CD4-positive, alpha-beta T cell treated with Interleukin-15 for 4 hours (primary cell): ENCODE measurements at regions not wholly inside any gene's neighbourhood (a gene's known extent, or its start where the extent isn't known, plus 50 kb on each side); places are given as distances from the start of the nearest gene placed in this dataset.
"Not testable (repeated sequence)": the region's sequence is repeated elsewhere in the genome, so short reads cannot be mapped to it uniquely, and the experiment has no call there.

Source experiments
- DNase-seq: peaks from one replicate; pipeline ENCODE4 v3.0.0-alpha.2; 2020; ENCODE audit warnings: low spot score

DNA sequence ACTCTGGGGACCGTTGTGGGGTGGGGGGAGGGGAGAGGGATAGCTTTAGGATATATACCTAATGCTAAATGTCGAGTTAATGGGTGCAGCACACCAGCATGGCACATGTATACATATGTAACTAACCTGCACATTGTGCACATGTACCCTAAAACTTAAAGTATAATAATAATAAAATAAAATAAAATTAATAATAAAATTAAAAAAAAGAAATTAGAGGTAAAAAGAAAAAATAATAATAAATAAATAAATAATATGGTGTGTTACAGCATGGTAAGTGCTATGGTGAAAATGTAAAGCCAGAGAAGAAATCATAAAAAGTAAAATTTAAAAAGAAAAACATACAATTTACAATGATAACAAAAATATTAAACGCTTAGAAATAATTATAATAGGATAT, 552.8 kb upstream of the PBX1 start:
- DNase-seq: not testable (repeated sequence)

DNA sequence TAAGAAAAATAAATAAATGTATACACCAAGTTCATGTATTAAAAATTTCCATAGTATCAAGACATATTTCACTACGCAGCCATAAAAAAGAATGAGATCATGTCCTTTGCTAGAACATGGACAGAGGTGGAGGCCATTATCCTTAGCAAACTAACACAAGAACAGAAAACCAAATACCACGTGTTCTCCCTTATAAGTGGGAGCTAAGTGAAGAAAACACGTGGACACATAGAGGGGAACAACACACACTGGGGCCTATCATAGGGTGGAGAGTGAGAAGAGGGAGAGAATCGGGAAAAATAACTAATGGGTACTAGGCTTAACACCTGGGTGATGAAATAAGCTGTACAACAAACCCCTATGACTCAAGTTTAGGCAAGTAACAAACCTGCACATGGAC, 552.4 kb upstream of the PBX1 start:
- DNase-seq: no peak

GRCh38 chr1:164017239-164017638, 541.7 kb upstream of the PBX1 start:
- no peak for DNase-seq

DNA sequence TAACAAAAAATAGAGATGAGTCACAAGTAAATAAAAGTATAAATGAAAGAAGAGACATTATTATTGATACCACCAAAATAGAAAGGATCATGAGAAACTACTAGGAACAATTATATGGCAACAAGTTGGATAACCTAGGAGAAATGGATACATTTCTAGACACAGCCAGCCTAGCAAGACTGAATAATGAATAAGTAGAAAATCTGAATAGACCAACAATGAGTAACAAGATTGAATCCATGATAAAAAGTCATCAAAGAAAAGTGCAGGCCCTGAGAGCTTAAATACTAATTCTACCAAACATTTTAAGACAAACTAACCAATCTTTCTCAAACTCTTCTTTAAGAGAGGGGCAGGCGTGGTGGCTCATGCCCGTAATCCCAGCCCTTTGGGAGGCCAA, 538.6 kb upstream of the PBX1 start:
- no peak for DNase-seq

DNA sequence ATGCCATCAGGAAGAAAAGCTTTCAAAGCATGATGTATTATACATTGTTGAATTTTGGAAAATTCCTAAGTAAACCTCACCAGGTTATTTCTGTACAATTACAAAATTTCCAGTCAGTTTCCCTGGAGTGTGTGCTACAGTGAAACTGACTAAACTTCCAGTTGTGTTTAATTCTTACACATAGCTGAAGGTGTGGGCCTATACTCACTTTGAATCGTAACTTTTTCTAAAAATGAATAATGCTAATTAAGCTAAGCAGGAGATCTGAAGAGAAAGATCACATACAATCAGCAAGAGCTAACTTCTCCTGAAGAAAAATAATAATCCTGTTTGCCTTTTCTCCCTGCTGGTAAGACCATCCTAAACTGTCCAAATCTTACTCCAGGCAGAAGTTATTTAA, 537.2 kb upstream of the PBX1 start:
- DNase-seq: no peak

GRCh38 chr1:164033782-164034181, 525.2 kb upstream of the PBX1 start:
- no peak for DNase-seq

DNA sequence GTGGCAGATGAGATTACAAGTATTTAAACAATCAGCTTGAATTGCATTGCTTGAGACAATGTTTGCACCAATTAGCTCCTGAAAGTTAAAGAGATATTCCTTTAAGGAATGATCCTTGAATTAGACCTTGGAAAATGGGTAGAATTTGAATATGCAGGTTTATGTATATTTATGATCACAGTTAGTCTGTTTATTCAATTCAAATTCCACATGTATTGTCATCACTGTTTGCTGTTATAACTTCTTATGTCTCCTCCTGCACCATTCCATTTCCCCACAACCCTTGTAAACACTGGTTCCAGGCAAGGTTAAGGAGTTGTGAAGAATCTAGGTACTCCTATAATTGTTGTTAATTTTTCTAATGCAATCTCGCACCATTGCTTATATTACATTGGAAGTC, 518.2 kb upstream of the PBX1 start:
- no peak for DNase-seq

DNA sequence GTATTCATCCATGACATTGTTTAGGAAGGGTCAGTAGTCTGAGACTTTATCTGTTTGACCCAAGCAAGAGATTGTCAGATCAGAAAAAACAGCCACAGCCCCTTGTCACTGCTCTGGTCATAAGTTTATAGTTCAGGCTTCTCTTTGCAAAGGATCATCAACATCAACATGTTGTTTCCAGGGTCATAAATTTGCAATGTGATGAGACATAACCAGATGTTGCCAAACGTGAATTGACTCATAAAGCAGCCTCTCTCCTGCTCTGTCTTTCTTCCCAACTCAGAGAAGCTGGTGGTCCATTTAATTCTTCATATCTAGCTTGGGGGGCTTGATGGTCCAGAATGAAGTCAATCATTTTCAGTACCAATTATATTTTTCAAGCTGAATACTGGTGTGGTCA, 507.2 kb upstream of the PBX1 start:
- DNase-seq: no peak

DNA sequence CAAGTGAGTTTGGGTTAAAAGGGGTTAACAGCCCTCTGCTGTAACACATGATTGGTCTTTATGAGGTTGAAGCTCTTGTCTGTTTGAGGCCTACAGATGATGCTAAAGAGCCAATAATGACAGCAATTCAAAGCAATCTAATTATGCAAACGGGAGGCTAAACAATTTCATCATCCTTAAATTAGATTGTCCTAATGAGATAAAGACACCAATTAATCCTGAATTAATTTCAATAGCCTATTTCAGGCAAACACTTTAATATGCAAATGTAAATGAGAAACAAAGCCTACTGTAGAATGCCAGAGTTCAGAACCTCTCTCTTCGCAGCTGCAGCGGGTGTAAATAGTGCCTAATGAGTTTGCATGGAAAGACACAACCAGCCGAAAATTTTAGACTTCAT, 504.7 kb upstream of the PBX1 start:
- no peak for DNase-seq

- DNase-seq: no peak
Measured at GRCh38 chr1:164058198-164058597, 500.8 kb upstream of the PBX1 start.

GRCh38 chr1:164061528-164061927, 497.5 kb upstream of the PBX1 start:
- DNase-seq: no peak

DNA sequence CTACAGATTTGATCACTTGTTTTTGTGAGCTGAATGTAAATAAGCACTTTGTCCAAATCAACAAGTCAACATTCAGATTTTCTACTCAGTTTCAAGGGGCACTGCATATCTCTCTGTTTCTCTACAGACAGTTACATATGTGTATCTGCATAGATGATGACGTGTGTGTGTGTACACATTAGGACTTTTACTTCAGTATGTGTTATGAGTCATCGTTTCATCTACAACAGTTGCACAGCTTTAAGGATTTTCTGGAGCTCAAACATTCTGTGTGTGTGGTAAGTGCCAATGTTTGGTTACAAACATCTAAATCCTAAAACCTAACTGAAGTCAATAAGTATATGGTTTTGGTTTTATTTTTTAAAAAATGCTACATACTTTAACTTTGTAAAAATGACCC, 494.5 kb upstream of the PBX1 start:
- no peak for DNase-seq

GRCh38 chr1:164071288-164071687, 487.7 kb upstream of the PBX1 start:
- DNase-seq: no peak

- no peak for DNase-seq
Measured at GRCh38 chr1:164086832-164087231, 472.2 kb upstream of the PBX1 start.

- no peak for DNase-seq
Measured at GRCh38 chr1:164087906-164088453, 471.0 kb upstream of the PBX1 start.

DNA sequence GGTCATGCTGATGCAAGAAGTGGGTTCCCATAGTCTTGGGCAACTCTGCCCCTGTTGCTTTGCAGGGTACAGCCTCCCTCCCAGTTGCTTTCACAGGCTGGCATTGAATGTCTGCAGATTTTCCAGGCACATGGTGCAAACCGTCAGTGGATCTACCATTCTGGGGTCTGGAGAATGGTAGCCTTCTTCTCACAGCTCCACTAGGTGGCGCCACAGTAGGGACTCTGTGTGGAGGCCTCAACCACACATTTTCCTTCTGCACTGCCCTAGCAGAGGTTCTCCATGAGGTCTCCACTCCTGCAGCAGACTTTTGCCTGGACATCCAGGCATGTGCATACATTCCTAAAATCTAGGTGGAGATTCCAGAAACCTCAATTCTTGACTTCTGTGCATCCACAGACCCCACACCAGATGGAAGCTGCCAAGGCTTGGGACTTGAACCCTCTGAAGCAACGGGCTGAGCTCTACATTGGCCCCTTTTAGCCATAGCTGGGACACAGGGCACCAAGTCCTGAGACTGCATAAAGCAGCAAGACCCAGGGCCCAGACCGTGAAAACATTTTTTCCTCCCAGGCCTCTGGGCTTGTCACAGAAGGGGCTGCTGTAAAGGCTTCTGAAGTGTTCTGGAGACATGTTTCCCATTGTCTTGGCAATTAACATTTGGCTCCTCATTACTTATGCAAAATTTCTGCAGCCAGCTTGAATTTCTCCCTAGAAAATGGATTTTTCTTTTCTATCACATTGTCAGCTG, 466.2 kb upstream of the PBX1 start:
- DNase-seq: no peak

DNA sequence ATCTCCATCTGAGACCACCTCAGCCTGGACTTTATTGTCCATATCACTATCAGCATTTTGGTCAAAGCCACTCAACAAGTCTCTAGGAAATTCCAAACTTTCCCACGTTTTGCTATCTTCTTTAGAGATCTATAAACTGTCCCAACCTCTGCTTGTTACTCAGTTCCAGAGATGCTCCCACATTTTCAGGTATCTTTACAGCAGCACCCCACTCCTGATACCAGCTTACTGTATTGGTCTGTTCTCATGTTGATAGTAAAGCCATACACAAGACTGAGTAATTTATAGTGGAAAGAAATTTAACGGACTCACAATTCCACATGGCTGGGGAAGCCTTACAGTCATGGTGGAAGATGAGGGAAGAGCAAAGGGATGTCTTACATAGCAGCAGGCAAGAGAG, 465.4 kb upstream of the PBX1 start:
- DNase-seq: no peak

- no peak for DNase-seq
Measured at GRCh38 chr1:164101802-164102201, 457.2 kb upstream of the PBX1 start.

DNA sequence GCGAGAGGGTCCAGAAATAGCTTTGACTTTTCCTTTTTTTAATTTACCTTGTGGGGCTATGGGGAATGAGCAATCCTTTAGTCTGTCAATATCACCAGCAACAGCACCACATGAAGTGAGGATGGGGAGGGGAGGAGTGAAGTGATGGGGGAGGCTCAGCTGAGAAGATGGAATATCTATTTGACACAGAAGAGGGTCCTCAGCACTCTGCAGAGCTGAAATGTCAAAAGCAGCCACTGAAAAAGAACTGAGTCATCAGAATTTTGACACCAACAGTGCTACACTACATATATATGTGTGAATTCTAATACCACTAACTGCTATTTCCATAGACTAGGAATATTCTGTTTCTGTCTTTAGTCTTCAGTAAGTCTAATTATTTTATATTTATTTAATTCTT, 427.0 kb upstream of the PBX1 start:
- no peak for DNase-seq

- DNase-seq: no peak
Measured at GRCh38 chr1:164137273-164137925, 421.6 kb upstream of the PBX1 start.

GRCh38 chr1:164141797-164142196, 417.2 kb upstream of the PBX1 start:
- DNase-seq: no peak

DNA sequence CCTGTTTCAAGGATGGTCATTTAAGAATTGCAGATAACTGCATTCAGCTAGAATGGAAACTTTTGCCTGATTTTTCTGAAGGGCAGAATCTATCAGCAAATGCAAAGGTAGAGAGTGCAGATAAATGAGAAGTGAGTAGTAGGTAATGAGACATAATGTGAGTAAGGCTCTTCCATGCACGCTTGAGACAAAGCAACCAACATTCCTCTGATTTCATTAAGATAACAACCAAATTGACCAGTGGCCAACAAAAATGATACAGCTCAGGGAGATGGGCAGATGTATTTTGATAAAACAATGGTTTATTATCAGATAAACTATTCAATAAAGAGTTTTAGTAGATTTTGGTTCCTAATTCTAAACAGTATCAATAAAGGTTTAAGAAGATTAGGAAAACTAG, 404.4 kb upstream of the PBX1 start:
- DNase-seq: no peak

DNA sequence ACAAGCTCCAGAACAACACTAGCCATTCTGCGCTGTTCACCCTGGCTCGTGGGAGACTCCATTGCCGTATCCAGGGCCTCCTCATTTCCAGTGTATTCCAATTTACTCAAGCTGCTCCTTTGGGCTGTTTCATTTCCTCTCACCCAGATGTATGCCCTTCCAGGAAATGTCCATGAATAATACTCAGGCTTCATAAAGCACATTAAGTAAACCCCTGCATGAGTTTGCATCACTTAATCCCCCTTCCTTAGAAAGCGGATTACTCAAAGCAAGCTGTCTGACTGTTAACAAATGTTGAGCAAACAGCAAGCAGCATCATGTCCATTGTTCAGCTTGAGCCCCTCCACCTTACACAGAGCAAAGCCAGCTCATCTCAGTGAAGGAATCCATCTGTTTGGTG, 403.6 kb upstream of the PBX1 start:
- DNase-seq: no peak
